ENCODE measurements at regions not wholly inside any gene's neighbourhood (a gene's known extent, or its start where the extent isn't known, plus 50 kb on each side); places are given as distances from the start of the nearest gene placed in this dataset.

- no peak for TF ChIP-seq ZNF510 (CRISPR knock-in tag; IDR thresholded peaks at IDR 0.05; ENCODE audit: low read depth)
- TF ChIP-seq DPF2 (CRISPR knock-in tag; IDR thresholded peaks at IDR 0.05; ENCODE audit: borderline replicate concordance, low read depth) = no peak
- TF ChIP-seq FIP1L1 (IDR thresholded peaks at IDR 0.05; ENCODE audit: borderline replicate concordance, insufficient read depth, low read depth, low read length) = no peak
- no peak for TF ChIP-seq EZH2 (conservative IDR thresholded peaks at IDR 0.05; ENCODE audit: low read depth, low read length)
These were observed 379.1 kb downstream of the TMEM121 start for GRCh38 chr14:105905456-105905855.

Measured in HepG2 (cell line).